NT2/D1 (cell line): ENCODE measurements at regions not wholly inside any gene's neighbourhood (a gene's known extent, or its start where the extent isn't known, plus 50 kb on each side); places are given as distances from the start of the nearest gene placed in this dataset.
A peak's percentile ranks its signal among the peaks of the same experiment; 100 is the strongest.

Experiments
- DNase-seq: peaks from one replicate; pipeline ENCODE4 v3.0.0-alpha.2; 2011; ENCODE audit warnings: low read depth, low spot score
- H3K27me3 ChIP-seq: 2 replicates; pipeline ENCODE4 v1.6.0; 2011; ENCODE audit warnings: mild to moderate bottlenecking; ENCODE audit not compliant: insufficient read length, insufficient read depth
- H3K36me3 ChIP-seq: 2 replicates; pipeline ENCODE4 v1.6.1; 2011; ENCODE audit warnings: mild to moderate bottlenecking, low read length, mixed read lengths; ENCODE audit not compliant: insufficient read depth, insufficient read length
- H3K4me1 ChIP-seq: 2 replicates; pipeline ENCODE4 v1.5.1; 2011; ENCODE audit not compliant: insufficient read depth, insufficient read length
- H3K4me3 ChIP-seq: 2 replicates; pipeline ENCODE4 v1.5.1; 2011; ENCODE audit warnings: low read depth; ENCODE audit not compliant: insufficient read length
- H3K9ac ChIP-seq: 2 replicates; pipeline ENCODE4 v1.6.0; 2011; ENCODE audit warnings: low read depth; ENCODE audit not compliant: insufficient read length
- H3K9me3 ChIP-seq: 2 replicates; pipeline ENCODE4 v1.5.1; 2011; ENCODE audit warnings: mild to moderate bottlenecking, low read length; ENCODE audit not compliant: insufficient read depth
- SUZ12 ChIP-seq: IDR thresholded peaks from 2 replicates; pipeline ENCODE4 v1.6.1; 2011; ENCODE audit not compliant: insufficient read length, insufficient read depth; ENCODE audit errors: extremely low read depth
- YY1 ChIP-seq: IDR thresholded peaks from 2 replicates; pipeline ENCODE4 v1.6.1; 2011; ENCODE audit not compliant: insufficient read length, insufficient read depth
- ZNF274 ChIP-seq: IDR thresholded peaks from 2 replicates; pipeline ENCODE4 v1.6.1; 2011; ENCODE audit warnings: mild to moderate bottlenecking, low read depth, low read length

- Histone ChIP-seq H3K9me3 (no peaks in the 10 kb centered on the region), H3K36me3 (no peaks in the 10 kb centered on the region), H3K27me3 (no peaks in the 10 kb centered on the region), H3K4me1 (peaks cover 5% of the 10 kb centered on the region), H3K9ac (no peak overlapping the region), H3K4me3 (no peak overlapping the region)
- DNase-seq, result peak; percentile 27
- TF ChIP-seq ZNF274 (no peak), YY1 (no peak), SUZ12 (no peak)
Measured at GRCh38 chr9:13791816-13792215, 512.3 kb upstream of the MPDZ start.

DNA sequence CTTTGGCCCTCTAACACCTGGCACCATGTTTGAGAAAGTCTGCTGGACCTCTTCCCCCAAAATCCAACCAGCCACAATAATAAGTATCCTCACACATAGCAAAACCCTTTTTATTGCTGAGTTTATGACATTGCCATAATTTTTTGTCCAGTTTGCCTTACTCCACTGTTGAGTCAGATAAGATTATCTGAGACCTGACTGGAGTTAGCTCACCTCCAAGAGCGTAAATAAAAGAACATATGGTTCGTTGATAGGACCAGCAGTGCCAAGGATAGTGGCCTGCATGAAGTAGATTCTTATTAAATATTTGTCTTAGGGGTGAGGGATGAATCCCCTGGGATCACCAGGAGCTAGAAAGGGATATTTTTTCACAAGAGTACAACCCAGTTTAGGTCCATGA is 510.6 kb upstream of the MPDZ start:
- no peak for DNase-seq
- Histone ChIP-seq H3K4me1 (peaks cover 5% of the 10 kb centered on the region), H3K36me3 (no peaks in the 10 kb centered on the region), H3K9ac (no peak overlapping the region), H3K4me3 (no peak overlapping the region), H3K27me3 (no peaks in the 10 kb centered on the region), H3K9me3 (no peaks in the 10 kb centered on the region)
- TF ChIP-seq ZNF274 (no peak), YY1 (no peak), SUZ12 (no peak)

GRCh38 chr9:13787234-13787833 is 507.8 kb upstream of the MPDZ start:
- Histone ChIP-seq H3K9me3 (no peaks in the 10 kb centered on the region), H3K27me3 (no peaks in the 10 kb centered on the region), H3K9ac (no peak overlapping the region), H3K4me1 (peaks cover 5% of the 10 kb centered on the region), H3K36me3 (no peaks in the 10 kb centered on the region), H3K4me3 (no peak overlapping the region)
- no peak for TF ChIP-seq YY1
- TF ChIP-seq SUZ12, result no peak
- TF ChIP-seq ZNF274, result no peak
- DNase-seq, result no peak

DNA sequence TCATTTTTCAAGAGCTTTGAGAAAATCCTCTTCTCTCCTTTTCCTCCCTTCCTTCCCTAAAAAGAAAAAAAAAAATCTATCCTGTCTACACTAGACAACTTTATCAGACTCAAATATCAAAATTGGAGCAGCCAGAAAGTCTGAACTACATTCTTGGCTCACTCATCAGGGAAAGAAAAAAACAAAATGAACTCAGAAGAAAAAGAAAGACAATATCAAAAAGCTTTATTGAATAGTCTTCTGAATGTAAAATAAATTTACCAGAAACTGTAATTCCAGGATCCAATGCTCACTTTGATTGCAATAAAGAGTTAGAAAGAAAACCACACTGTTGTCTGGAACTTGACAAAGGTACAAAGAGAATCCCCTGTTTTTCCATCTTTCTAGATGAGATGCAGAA is 507.2 kb upstream of the MPDZ start:
- Histone ChIP-seq H3K36me3 (no peaks in the 10 kb centered on the region), H3K9ac (no peak overlapping the region), H3K4me1 (peaks cover 2% of the 10 kb centered on the region), H3K27me3 (no peaks in the 10 kb centered on the region), H3K9me3 (no peaks in the 10 kb centered on the region), H3K4me3 (no peak overlapping the region)
- TF ChIP-seq YY1, result no peak
- no peak for DNase-seq

- Histone ChIP-seq H3K36me3 (no peaks in the 10 kb centered on the region), H3K9ac (no peak overlapping the region), H3K27me3 (no peaks in the 10 kb centered on the region), H3K9me3 (no peaks in the 10 kb centered on the region), H3K4me3 (no peak overlapping the region), H3K4me1 (no peaks in the 10 kb centered on the region)
- DNase-seq, result no peak
- no peak for TF ChIP-seq SUZ12
- TF ChIP-seq YY1, result no peak
- no peak for TF ChIP-seq ZNF274
Measured at GRCh38 chr9:13786131-13786530, 506.6 kb upstream of the MPDZ start.

DNA sequence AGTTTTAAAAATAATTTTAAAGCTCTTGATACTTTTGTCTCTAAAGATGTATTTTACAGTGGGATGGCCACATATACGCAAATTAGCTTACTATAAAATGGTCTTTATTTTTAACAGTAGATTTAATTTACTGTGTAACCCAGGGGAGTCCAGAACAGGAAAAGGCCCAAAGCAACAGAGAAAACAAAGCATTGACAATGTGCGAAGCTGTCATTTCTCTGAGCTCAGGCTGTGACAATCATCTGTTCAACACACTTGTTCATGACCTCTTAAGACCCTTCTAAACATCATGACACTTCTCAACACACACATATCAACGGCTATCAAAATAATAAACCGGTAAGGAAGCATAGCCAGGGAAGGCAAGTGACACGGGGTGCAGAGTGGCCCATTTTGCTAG is 499.6 kb upstream of the MPDZ start:
- Histone ChIP-seq H3K27me3 (no peaks in the 10 kb centered on the region), H3K4me3 (no peak overlapping the region), H3K9ac (no peak overlapping the region), H3K9me3 (no peaks in the 10 kb centered on the region), H3K4me1 (no peaks in the 10 kb centered on the region), H3K36me3 (no peaks in the 10 kb centered on the region)
- TF ChIP-seq YY1, result no peak
- no peak for TF ChIP-seq SUZ12
- no peak for TF ChIP-seq ZNF274
- no peak for DNase-seq

DNA sequence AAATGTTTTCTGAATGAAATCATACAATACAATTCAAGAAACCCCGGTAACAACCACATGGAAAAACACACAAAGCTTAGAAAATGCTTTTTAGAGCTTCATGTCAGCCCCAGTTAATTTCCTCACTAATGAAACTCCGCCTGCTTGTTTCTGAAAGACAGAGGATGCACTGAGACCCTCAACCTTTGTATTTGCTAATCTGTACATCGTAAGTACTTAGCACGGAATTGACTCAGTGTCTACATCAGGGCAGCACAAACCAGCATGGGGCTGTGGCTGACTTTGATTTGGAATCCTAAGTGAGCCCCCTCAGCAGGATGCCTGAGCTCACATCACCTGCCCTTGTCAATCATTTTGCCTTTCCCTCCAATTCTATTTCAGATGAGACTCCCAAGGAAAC is 499.1 kb upstream of the MPDZ start:
- no peaks in the 10 kb centered on the region for H3K36me3 ChIP-seq
- no peak overlapping the region for H3K9ac ChIP-seq
- no peak for TF ChIP-seq SUZ12
- no peak for TF ChIP-seq YY1
- H3K9me3 ChIP-seq, result no peaks in the 10 kb centered on the region
- H3K4me1 ChIP-seq, result no peaks in the 10 kb centered on the region
- no peak overlapping the region for H3K4me3 ChIP-seq
- peak; percentile 5 for DNase-seq
- no peaks in the 10 kb centered on the region for H3K27me3 ChIP-seq

DNA sequence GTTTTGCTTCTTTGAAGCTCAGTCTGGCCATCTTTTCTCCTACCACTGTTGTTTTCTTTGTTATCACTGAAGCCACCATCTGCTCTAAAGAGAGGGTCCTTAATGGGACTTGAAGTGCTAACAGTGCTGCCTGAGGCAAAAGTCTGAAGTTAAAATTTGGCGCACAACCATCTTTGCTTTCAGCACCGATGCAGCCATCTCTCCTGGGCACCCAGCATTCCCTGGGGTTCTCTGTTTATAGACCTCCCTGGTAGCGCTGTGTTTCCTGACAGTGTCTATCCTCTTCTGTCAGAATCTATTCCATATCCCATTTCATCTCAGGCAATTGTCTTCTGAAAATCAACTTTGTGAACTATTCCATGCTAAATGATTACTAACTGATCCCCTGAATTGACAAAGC is 491.5 kb upstream of the MPDZ start:
- Histone ChIP-seq H3K9ac (no peak overlapping the region), H3K4me1 (no peaks in the 10 kb centered on the region), H3K4me3 (no peak overlapping the region), H3K27me3 (no peaks in the 10 kb centered on the region), H3K9me3 (no peaks in the 10 kb centered on the region), H3K36me3 (no peaks in the 10 kb centered on the region)
- TF ChIP-seq ZNF274, result no peak
- TF ChIP-seq SUZ12, result no peak
- no peak for TF ChIP-seq YY1
- no peak for DNase-seq
